HG03442 (cell line): ENCODE measurements at regions not wholly inside any gene's neighbourhood (a gene's known extent, or its start where the extent isn't known, plus 50 kb on each side); places are given as distances from the start of the nearest gene placed in this dataset.
"Not testable (repeated sequence)": the region's sequence is repeated elsewhere in the genome, so short reads cannot be mapped to it uniquely, and the experiment has no call there.

Source experiments
- ATAC-seq: cut with Tn5 transposase; IDR thresholded peaks from one replicate; pipeline ENCODE4 v1.9.1; 2021; ENCODE audit warnings: mild to moderate bottlenecking, moderate library complexity; ENCODE audit not compliant: unreplicated experiment

- ATAC-seq: no peak
These were observed 578.7 kb upstream of the NRP1 start for GRCh38 chr10:33913194-33913593.

GRCh38 chr10:33909476-33909875 lies 575.0 kb upstream of the NRP1 start:
- not testable (repeated sequence) for ATAC-seq

- no peak for ATAC-seq
These were observed 566.7 kb upstream of the NRP1 start for GRCh38 chr10:33901166-33901565.

GRCh38 chr10:33900596-33900995 lies 566.1 kb upstream of the NRP1 start:
- ATAC-seq: no peak

- no peak for ATAC-seq
These were observed 565.4 kb upstream of the NRP1 start for GRCh38 chr10:33899578-33900531.

GRCh38 chr10:33897291-33897752 lies 562.9 kb upstream of the NRP1 start:
- ATAC-seq: no peak

GRCh38 chr10:33893506-33893905 lies 559.0 kb upstream of the NRP1 start:
- ATAC-seq: no peak

- ATAC-seq: no peak
These were observed 554.9 kb upstream of the NRP1 start for GRCh38 chr10:33889371-33889770.

- ATAC-seq: no peak
These were observed 552.7 kb upstream of the NRP1 start for GRCh38 chr10:33887188-33887587.

GRCh38 chr10:33886299-33886698 lies 551.8 kb upstream of the NRP1 start:
- no peak for ATAC-seq

- no peak for ATAC-seq
These were observed 550.1 kb upstream of the NRP1 start for GRCh38 chr10:33884604-33885003.

- no peak for ATAC-seq
These were observed 549.4 kb upstream of the NRP1 start for GRCh38 chr10:33883881-33884280.

GRCh38 chr10:33882996-33883395 lies 548.5 kb upstream of the NRP1 start:
- no peak for ATAC-seq

- no peak for ATAC-seq
These were observed 545.8 kb upstream of the NRP1 start for GRCh38 chr10:33880291-33880690.

- ATAC-seq: no peak
These were observed 543.8 kb upstream of the NRP1 start for GRCh38 chr10:33878238-33878786.

GRCh38 chr10:33876584-33877400 lies 542.3 kb upstream of the NRP1 start:
- ATAC-seq: no peak

- ATAC-seq: no peak
These were observed 541.6 kb upstream of the NRP1 start for GRCh38 chr10:33875924-33876583.

GRCh38 chr10:33871061-33871956 lies 536.8 kb upstream of the NRP1 start:
- ATAC-seq: no peak

- no peak for ATAC-seq
These were observed 535.0 kb upstream of the NRP1 start for GRCh38 chr10:33869481-33869880.

- ATAC-seq: no peak
These were observed 534.6 kb upstream of the NRP1 start for GRCh38 chr10:33869028-33869427.
